Neuronal stem cell (in vitro differentiated cells): ENCODE measurements at regions not wholly inside any gene's neighbourhood (a gene's known extent, or its start where the extent isn't known, plus 50 kb on each side); places are given as distances from the start of the nearest gene placed in this dataset.

Experiments used
- DNase-seq: peaks from one replicate; pipeline ENCODE4 v3.0.0-alpha.2; 2013; ENCODE audit warnings: low spot score
- H2AFZ ChIP-seq: one replicate; pipeline ENCODE4 v1.6.1; 2013; ENCODE audit warnings: mild to moderate bottlenecking, low read length, inconsistent platforms
- H2AK5ac ChIP-seq: 2 replicates; pipeline ENCODE4 v1.6.1; 2013; ENCODE audit warnings: low read depth, mild to moderate bottlenecking, inconsistent platforms, low read length, moderate library complexity, mixed read lengths
- H2BK120ac ChIP-seq: 2 replicates; pipeline ENCODE4 v1.6.1; 2013; ENCODE audit warnings: low read depth, mild to moderate bottlenecking, inconsistent platforms, low read length, moderate library complexity, mixed read lengths
- H2BK12ac ChIP-seq: one replicate; pipeline ENCODE4 v1.6.1; 2013; ENCODE audit warnings: low read length, inconsistent platforms
- H2BK15ac ChIP-seq: 2 replicates; pipeline ENCODE4 v1.6.1; 2013; ENCODE audit warnings: mild to moderate bottlenecking, low read length, inconsistent platforms, mixed read lengths
- H2BK5ac ChIP-seq: one replicate; pipeline ENCODE4 v1.6.1; 2013; ENCODE audit warnings: inconsistent platforms, mild to moderate bottlenecking, low read length, moderate library complexity
- H3K14ac ChIP-seq: one replicate; pipeline ENCODE4 v1.6.1; 2013; ENCODE audit warnings: low read length, inconsistent platforms
- H3K18ac ChIP-seq: 2 replicates; pipeline ENCODE4 v1.6.1; 2013; ENCODE audit warnings: low read length, inconsistent platforms
- H3K23ac ChIP-seq: 2 replicates; pipeline ENCODE4 v1.6.1; 2013; ENCODE audit warnings: low read depth, mild to moderate bottlenecking, mixed read lengths, low read length, inconsistent platforms; ENCODE audit not compliant: poor library complexity
- H3K27ac ChIP-seq: replicated peaks from 3 replicates; pipeline ENCODE4 v1.5.1; 2013; ENCODE audit warnings: low read length, inconsistent platforms
- H3K27me3 ChIP-seq, 3 experiments: 2 replicates each; pipeline ENCODE4 v1.6.1; 2013; ENCODE audit warnings: low read length in 3 of 3, mild to moderate bottlenecking in 2 of 3, inconsistent platforms in 1 of 3, low read depth in 1 of 3, mixed read lengths in 1 of 3, moderate library complexity in 1 of 3; ENCODE audit not compliant: control insufficient read depth in 3 of 3, insufficient read depth in 3 of 3
- H3K36me3 ChIP-seq, 2 donors: replicated peaks in 1 of 2; 2 replicates each; pipeline ENCODE4 v1.6.1; 2013; ENCODE audit warnings: low read length in 2 of 2; ENCODE audit not compliant: control insufficient read depth in 2 of 2, insufficient read depth in 2 of 2
- H3K4ac ChIP-seq: 2 replicates; pipeline ENCODE4 v1.6.1; 2013; ENCODE audit warnings: inconsistent platforms, mild to moderate bottlenecking, low read length, moderate library complexity
- H3K4me1 ChIP-seq, 2 donors: 1 replicate in 1 of 2; 2 replicates in 1 of 2; pipeline ENCODE4 v1.6.1; 2013; ENCODE audit warnings: low read length in 2 of 2, low read depth in 1 of 2; ENCODE audit not compliant: control insufficient read depth in 2 of 2, insufficient read depth in 1 of 2
- H3K4me2 ChIP-seq: one replicate; pipeline ENCODE4 v1.6.1; 2013; ENCODE audit warnings: mild to moderate bottlenecking, low read length, inconsistent platforms; ENCODE audit not compliant: insufficient read depth, poor library complexity, severe bottlenecking
- H3K4me3 ChIP-seq, 2 donors: 2 replicates each; pipeline ENCODE4 v1.5.1; 2013; ENCODE audit warnings: low read length in 2 of 2, mild to moderate bottlenecking in 2 of 2, inconsistent platforms in 1 of 2, moderate library complexity in 1 of 2
- H3K79me1 ChIP-seq: one replicate; pipeline ENCODE4 v1.6.1; 2013; ENCODE audit warnings: low read depth, mild to moderate bottlenecking, inconsistent platforms, low read length, moderate library complexity
- H3K9ac ChIP-seq: one replicate; pipeline ENCODE4 v1.6.1; 2013; ENCODE audit warnings: mild to moderate bottlenecking, low read depth, low read length, inconsistent platforms; ENCODE audit not compliant: poor library complexity
- H3K9me3 ChIP-seq, 2 donors: replicated peaks in 1 of 2; 2 replicates each; pipeline versions ENCODE3 to v1.6.1; 2013; ENCODE audit warnings: low read length in 2 of 2, mild to moderate bottlenecking in 2 of 2, inconsistent platforms in 1 of 2, low read depth in 1 of 2, mixed read lengths in 1 of 2, moderate library complexity in 1 of 2; ENCODE audit not compliant: control insufficient read depth in 2 of 2, insufficient read depth in 1 of 2
- H4K8ac ChIP-seq: one replicate; pipeline ENCODE4 v1.6.1; 2013; ENCODE audit warnings: low read depth, mild to moderate bottlenecking, inconsistent platforms, low read length, moderate library complexity
- H4K91ac ChIP-seq: one replicate; pipeline ENCODE4 v1.6.1; 2013; ENCODE audit warnings: low read length, low read depth, mild to moderate bottlenecking, inconsistent platforms; ENCODE audit not compliant: poor library complexity
- WGBS, 2 donors: extraction: QIAGEN DNeasy Blood & Tissue Kit; methylation state at CpG; one replicate each; pipeline ENCODE4 v1.1.7; 2013; ENCODE audit warnings: missing lambda C conversion rate in 2 of 2, mixed read lengths in 1 of 2; ENCODE audit not compliant: insufficient read length in 2 of 2, insufficient replicate concordance in 1 of 2; ENCODE audit errors: extremely low coverage in 2 of 2; 5-methylcytosine and 5-hydroxymethylcytosine counted together

DNA sequence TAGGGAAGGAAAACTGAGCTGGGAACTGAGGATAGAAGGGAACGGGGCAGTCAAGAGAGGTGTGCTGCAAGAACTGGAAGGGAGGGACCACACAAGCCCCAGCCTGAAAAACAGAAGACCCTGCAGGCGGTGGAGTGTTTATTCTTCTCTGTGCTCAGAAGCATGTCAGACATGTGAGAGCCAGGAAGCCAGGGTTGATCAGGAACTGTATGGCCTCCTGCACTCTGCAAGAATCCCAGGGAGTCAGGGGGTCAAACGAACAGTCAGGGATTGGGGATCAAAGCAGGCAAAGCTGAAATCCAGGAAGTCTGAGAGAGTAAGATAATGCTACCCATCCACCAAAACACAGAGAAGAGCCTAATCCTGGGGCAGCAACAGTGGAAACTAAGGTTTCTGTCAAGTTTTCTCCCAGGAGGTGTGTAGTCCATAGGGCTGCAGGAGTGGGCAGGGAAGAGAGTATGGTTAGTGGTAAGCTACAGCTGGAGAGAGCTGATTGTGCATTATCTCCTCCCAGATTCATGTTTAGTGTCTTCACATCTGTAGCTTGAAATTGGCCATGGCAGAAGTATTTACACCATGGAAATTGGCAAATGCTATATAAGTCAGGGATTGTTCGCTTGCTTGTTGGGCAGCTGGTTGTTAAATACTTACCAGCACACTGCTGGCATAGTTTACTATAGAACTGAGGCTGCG is 115.4 kb upstream of the SLC44A1 start:
- Histone ChIP-seq H3K79me1 (no peaks in the 10 kb centered on the region), H3K4me3 (no peak overlapping the region), H3K27me3 (no peaks in the 10 kb centered on the region), H3K9me3 (no peaks in the 10 kb centered on the region), H2BK15ac (no peak overlapping the region), H4K8ac (no peak overlapping the region), H3K4me2 (no peak overlapping the region), H2BK120ac (no peak overlapping the region), H2AFZ (peak overlapping the region; percentile 54), H2BK5ac (no peak overlapping the region), H3K4ac (no peak overlapping the region), H3K4me1 (peaks cover 0 to 11% of the 10 kb centered on the region in 2 donors), H3K9ac (no peak overlapping the region), H2AK5ac (no peak overlapping the region), H3K14ac (no peak overlapping the region), H3K27ac (no peak overlapping the region), H4K91ac (no peak overlapping the region), H3K18ac (no peak overlapping the region), H3K36me3 (no peaks in the 10 kb centered on the region), H2BK12ac (no peak overlapping the region), H3K23ac (no peak overlapping the region)
- no peak for DNase-seq
- no CpG with 5 or more reads among the region's 5 CpGs for WGBS, 2 donors

DNA sequence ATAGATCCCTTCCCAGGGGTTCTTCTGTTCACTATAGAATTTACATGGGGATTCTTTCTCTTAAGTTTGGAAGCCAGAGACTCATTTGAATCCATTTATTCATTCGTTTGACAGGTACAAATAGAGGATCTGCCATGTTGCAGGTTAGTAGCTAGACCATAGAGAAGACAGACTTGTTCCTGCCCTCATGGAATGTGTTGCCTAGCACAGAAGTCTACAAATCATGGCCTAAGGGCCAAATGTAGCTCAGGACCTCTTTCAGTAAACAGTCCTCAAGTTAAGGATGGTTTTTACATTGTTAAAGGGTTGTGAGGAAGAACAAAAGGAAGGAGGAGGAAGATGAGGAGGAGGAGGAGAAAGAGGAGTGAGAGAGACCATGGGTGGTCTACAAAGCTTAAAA is 114.7 kb upstream of the SLC44A1 start:
- Histone ChIP-seq H2AK5ac (no peak overlapping the region), H2BK15ac (no peak overlapping the region), H3K9me3 (no peaks in the 10 kb centered on the region), H2BK120ac (no peak overlapping the region), H2BK12ac (no peak overlapping the region), H4K8ac (no peak overlapping the region), H3K27ac (no peak overlapping the region), H2AFZ (no peak overlapping the region), H3K23ac (no peak overlapping the region), H3K36me3 (no peaks in the 10 kb centered on the region), H3K18ac (no peak overlapping the region), H3K4me2 (no peak overlapping the region), H3K4me1 (peaks cover 0 to 11% of the 10 kb centered on the region in 2 donors), H3K4me3 (no peak overlapping the region), H3K9ac (no peak overlapping the region), H4K91ac (no peak overlapping the region), H3K14ac (no peak overlapping the region), H3K79me1 (no peaks in the 10 kb centered on the region), H2BK5ac (no peak overlapping the region), H3K4ac (no peak overlapping the region), H3K27me3 (no peaks in the 10 kb centered on the region)
- no peak for DNase-seq
- WGBS, 2 donors, result no CpG with 5 or more reads among the region's 1 CpG

DNA sequence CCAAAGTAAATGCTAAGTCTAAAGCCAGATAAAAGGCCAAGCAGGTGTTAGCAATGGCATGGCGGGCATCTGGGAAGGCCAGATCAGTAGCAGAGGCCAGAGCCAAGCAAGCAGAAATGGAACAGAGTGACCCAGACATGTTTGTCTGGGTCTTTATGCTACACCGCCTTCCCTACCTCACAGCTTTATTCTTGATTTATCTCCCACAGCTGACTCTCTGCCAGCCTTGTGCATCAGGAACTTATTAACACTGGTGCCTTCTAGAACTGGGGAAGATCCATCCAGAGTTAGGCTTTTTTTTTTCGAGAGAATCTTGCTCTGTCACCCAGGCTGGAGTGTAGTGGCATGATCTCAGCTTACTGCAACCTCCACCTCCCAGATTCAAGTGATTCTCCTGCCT is 112.5 kb upstream of the SLC44A1 start:
- no peak overlapping the region for H2AFZ ChIP-seq
- H3K4me3 ChIP-seq, result no peak overlapping the region
- H2BK15ac ChIP-seq, result no peak overlapping the region
- no peaks in the 10 kb centered on the region for H3K79me1 ChIP-seq
- H3K18ac ChIP-seq, result no peak overlapping the region
- H3K4ac ChIP-seq, result no peak overlapping the region
- WGBS, 2 donors, result no CpG with 5 or more reads among the region's 3 CpGs
- DNase-seq, result no peak
- H3K9me3 ChIP-seq, result no peaks in the 10 kb centered on the region
- no peak overlapping the region for H3K4me2 ChIP-seq
- H4K91ac ChIP-seq, result no peak overlapping the region
- H3K27ac ChIP-seq, result no peak overlapping the region
- no peak overlapping the region for H3K9ac ChIP-seq
- no peak overlapping the region for H2BK120ac ChIP-seq
- no peaks in the 10 kb centered on the region for H3K27me3 ChIP-seq
- no peak overlapping the region for H2BK12ac ChIP-seq
- no peaks in the 10 kb centered on the region for H3K36me3 ChIP-seq
- H3K14ac ChIP-seq, result no peak overlapping the region
- no peak overlapping the region for H2AK5ac ChIP-seq
- peaks cover 0 to 5% of the 10 kb centered on the region in 2 donors for H3K4me1 ChIP-seq
- no peak overlapping the region for H4K8ac ChIP-seq
- no peak overlapping the region for H2BK5ac ChIP-seq
- no peak overlapping the region for H3K23ac ChIP-seq

DNA sequence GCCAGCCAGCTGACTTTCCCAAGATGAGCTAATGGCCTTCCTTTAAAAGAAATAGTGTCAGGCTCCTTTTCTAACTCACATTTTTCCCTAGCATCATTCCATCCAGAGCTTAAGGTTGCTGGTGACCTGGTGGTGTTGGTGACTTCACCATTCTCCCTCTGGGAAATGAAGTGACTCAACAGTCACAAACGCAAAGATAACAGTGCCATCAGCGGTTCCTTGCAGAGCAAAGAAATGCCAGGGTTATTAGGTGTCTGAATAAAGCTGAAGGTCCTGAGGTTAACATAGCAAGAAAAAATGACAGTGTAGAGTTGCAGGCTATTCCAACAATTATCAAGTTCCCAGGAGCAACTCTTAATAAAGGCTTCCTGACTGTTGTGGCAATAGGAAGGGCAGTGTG is 111.8 kb upstream of the SLC44A1 start:
- H3K18ac ChIP-seq, result no peak overlapping the region
- no peak overlapping the region for H3K4ac ChIP-seq
- H3K4me2 ChIP-seq, result no peak overlapping the region
- no peaks in the 10 kb centered on the region for H3K36me3 ChIP-seq
- H3K14ac ChIP-seq, result no peak overlapping the region
- no peak overlapping the region for H2BK15ac ChIP-seq
- no peak overlapping the region for H3K9ac ChIP-seq
- H2BK5ac ChIP-seq, result no peak overlapping the region
- H2BK12ac ChIP-seq, result no peak overlapping the region
- H2AFZ ChIP-seq, result no peak overlapping the region
- no peak overlapping the region for H2AK5ac ChIP-seq
- no peak overlapping the region for H2BK120ac ChIP-seq
- H3K9me3 ChIP-seq, result no peaks in the 10 kb centered on the region
- H4K8ac ChIP-seq, result no peak overlapping the region
- H3K27ac ChIP-seq, result no peak overlapping the region
- no peak overlapping the region for H3K4me3 ChIP-seq
- H4K91ac ChIP-seq, result no peak overlapping the region
- H3K23ac ChIP-seq, result no peak overlapping the region
- no peaks in the 10 kb centered on the region for H3K27me3 ChIP-seq
- no peaks in the 10 kb centered on the region for H3K79me1 ChIP-seq
- H3K4me1 ChIP-seq, result peaks cover 0 to 5% of the 10 kb centered on the region in 2 donors
- DNase-seq, result no peak
- no CpG with 5 or more reads among the region's 2 CpGs for WGBS, 2 donors
